C4-2B (cell line): ENCODE measurements at regions not wholly inside any gene's neighbourhood (a gene's known extent, or its start where the extent isn't known, plus 50 kb on each side); places are given as distances from the start of the nearest gene placed in this dataset.

Experiments used
- ZFX ChIP-seq: fragments of 450-650 bp; IDR thresholded peaks from 2 replicates; pipeline ENCODE4 v1.6.1; 2017
- TF ChIP-seq, protein P1 (sequence below): fragments of 450-650 bp; conservative IDR thresholded peaks from 2 replicates; pipeline ENCODE4 v1.5.1; 2017; ENCODE audit warnings: mild to moderate bottlenecking

DNA sequence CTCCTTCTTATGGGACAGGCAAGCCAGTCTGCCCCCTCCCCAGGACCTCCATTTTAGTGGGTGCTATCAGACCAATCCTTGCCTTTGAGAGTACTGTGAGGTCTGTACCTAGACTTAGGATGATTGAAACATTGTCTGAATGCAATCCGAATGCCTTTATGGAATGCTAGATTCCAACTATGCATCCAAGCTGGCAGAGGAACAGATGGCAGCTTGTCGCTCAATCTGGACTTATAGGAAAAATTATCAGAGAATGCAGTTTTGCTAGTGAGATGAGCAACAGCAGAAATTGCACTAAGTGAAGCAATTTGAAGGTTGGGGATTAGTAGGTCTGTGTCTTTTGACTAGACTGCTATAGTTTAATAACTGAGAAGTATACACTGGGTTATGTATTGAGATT lies 109.1 kb downstream of the DYRK2 start:
- TF ChIP-seq, protein P1, sequence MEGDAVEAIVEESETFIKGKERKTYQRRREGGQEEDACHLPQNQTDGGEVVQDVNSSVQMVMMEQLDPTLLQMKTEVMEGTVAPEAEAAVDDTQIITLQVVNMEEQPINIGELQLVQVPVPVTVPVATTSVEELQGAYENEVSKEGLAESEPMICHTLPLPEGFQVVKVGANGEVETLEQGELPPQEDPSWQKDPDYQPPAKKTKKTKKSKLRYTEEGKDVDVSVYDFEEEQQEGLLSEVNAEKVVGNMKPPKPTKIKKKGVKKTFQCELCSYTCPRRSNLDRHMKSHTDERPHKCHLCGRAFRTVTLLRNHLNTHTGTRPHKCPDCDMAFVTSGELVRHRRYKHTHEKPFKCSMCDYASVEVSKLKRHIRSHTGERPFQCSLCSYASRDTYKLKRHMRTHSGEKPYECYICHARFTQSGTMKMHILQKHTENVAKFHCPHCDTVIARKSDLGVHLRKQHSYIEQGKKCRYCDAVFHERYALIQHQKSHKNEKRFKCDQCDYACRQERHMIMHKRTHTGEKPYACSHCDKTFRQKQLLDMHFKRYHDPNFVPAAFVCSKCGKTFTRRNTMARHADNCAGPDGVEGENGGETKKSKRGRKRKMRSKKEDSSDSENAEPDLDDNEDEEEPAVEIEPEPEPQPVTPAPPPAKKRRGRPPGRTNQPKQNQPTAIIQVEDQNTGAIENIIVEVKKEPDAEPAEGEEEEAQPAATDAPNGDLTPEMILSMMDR, result no peak
- TF ChIP-seq ZFX, result no peak
